Neural cell (in vitro differentiated cells): ENCODE measurements at regions not wholly inside any gene's neighbourhood (a gene's known extent, or its start where the extent isn't known, plus 50 kb on each side); places are given as distances from the start of the nearest gene placed in this dataset.

Experiments used
- H2AFZ ChIP-seq: fragments of 200-600, 300-800 bp; sonication (generic), shearing (Covaris generic); 2 replicates; pipeline ENCODE4 v1.6.0; 2014; ENCODE audit warnings: low read depth, mild to moderate bottlenecking, antibody characterized with exemption, low read length, moderate library complexity
- H3F3A ChIP-seq: fragments of 200-600 bp; shearing (Covaris generic); 2 replicates; pipeline ENCODE4 v1.6.1; 2016; ENCODE audit warnings: mild to moderate bottlenecking, moderate library complexity, mixed read lengths, antibody characterized with exemption, low read length; ENCODE audit not compliant: insufficient read depth, poor library complexity, severe bottlenecking
- H3K27ac ChIP-seq: fragments of 200-600, 300-800 bp; sonication (generic), shearing (Covaris generic); 2 replicates; pipeline ENCODE4 v1.5.1; 2014; ENCODE audit warnings: mild to moderate bottlenecking, low read length, moderate library complexity
- H3K27me3 ChIP-seq: fragments of 300-800, 200-600 bp; sonication (generic), shearing (Covaris generic); 2 replicates; pipeline ENCODE4 v1.6.0; 2014; ENCODE audit warnings: mild to moderate bottlenecking, low read depth, low read length, moderate library complexity; ENCODE audit not compliant: insufficient read depth
- H3K36me3 ChIP-seq: fragments of 300-800, 200-600 bp; sonication (generic), shearing (Covaris generic); 2 replicates; pipeline ENCODE4 v1.5.1; 2014; ENCODE audit warnings: mild to moderate bottlenecking, antibody characterized with exemption, low read length, moderate library complexity; ENCODE audit not compliant: insufficient read depth
- H3K4me2 ChIP-seq: fragments of 300-800, 200-600 bp; sonication (generic), shearing (Covaris generic); 2 replicates; pipeline ENCODE4 v1.6.0; 2014; ENCODE audit warnings: mild to moderate bottlenecking, low read length
- H3K4me3 ChIP-seq: fragments of 300-800, 200-600 bp; sonication (generic), shearing (Covaris generic); 2 replicates; pipeline ENCODE4 v1.5.1; 2014; ENCODE audit warnings: mild to moderate bottlenecking, low read length, moderate library complexity
- H3K79me2 ChIP-seq: fragments of 200-600 bp; shearing (Covaris generic); replicated peaks from 2 replicates; pipeline ENCODE4 v1.6.0; 2014; ENCODE audit warnings: mild to moderate bottlenecking, low read length, moderate library complexity; ENCODE audit not compliant: insufficient read depth
- H3K9ac ChIP-seq: fragments of 300-800, 200-600 bp; sonication (generic), shearing (Covaris generic); 2 replicates; pipeline ENCODE4 v1.6.1; 2016; ENCODE audit warnings: mild to moderate bottlenecking, low read length, mixed read lengths
- H3K9me2 ChIP-seq: fragments of 200-600 bp; shearing (Covaris generic); 2 replicates; pipeline ENCODE4 v1.6.1; 2016; ENCODE audit warnings: mild to moderate bottlenecking, low read length, mixed read lengths; ENCODE audit not compliant: insufficient read depth
- H3K9me3 ChIP-seq: fragments of 200-600, 300-800 bp; sonication (generic), shearing (Covaris generic); 2 replicates; pipeline ENCODE4 v1.6.1; 2016; ENCODE audit warnings: mild to moderate bottlenecking, mixed run types, low read length, moderate library complexity, mixed read lengths
- H4K20me1 ChIP-seq: fragments of 200-600 bp; shearing (Covaris generic); 2 replicates; pipeline ENCODE4 v1.6.1; 2016; ENCODE audit warnings: mild to moderate bottlenecking, mixed run types; ENCODE audit not compliant: insufficient read depth
- CTCF ChIP-seq: fragments of 450-650 bp; IDR thresholded peaks from 2 replicates; pipeline ENCODE4 v1.5.1; 2014; ENCODE audit warnings: antibody characterized with exemption, mild to moderate bottlenecking, moderate library complexity; ENCODE audit not compliant: poor library complexity, severe bottlenecking
- EP300 ChIP-seq: fragments of 450-650 bp; conservative IDR thresholded peaks from 2 replicates; pipeline ENCODE4 v1.6.1; 2014; ENCODE audit warnings: antibody characterized with exemption, mild to moderate bottlenecking, moderate library complexity; ENCODE audit not compliant: poor library complexity, severe bottlenecking
- EZH2 ChIP-seq: fragments of 200-600, 300-800 bp; shearing (Covaris generic), sonication (generic); IDR thresholded peaks from 2 replicates; pipeline ENCODE4 v1.6.1; 2014; ENCODE audit warnings: antibody characterized with exemption, low read length, borderline replicate concordance, mild to moderate bottlenecking; ENCODE audit not compliant: insufficient read depth, poor library complexity, severe bottlenecking
- MXI1 ChIP-seq: fragments of 450-650 bp; conservative IDR thresholded peaks from 2 replicates; pipeline ENCODE4 v1.6.1; 2014; ENCODE audit warnings: antibody characterized with exemption, mild to moderate bottlenecking; ENCODE audit not compliant: poor library complexity, severe bottlenecking
- POLR2AphosphoS5 ChIP-seq: IDR thresholded peaks from 2 replicates; pipeline ENCODE4 v1.6.1; 2012
- RAD21 ChIP-seq: fragments of 450-650 bp; conservative IDR thresholded peaks from 2 replicates; pipeline ENCODE4 v1.6.1; 2014; ENCODE audit warnings: antibody characterized with exemption, mild to moderate bottlenecking, moderate library complexity
- REST ChIP-seq: IDR thresholded peaks from 2 replicates; pipeline ENCODE4 v1.6.1; 2012; ENCODE audit warnings: borderline replicate concordance
- SMC3 ChIP-seq: fragments of 450-650 bp; conservative IDR thresholded peaks from 2 replicates; pipeline ENCODE4 v1.6.1; 2014; ENCODE audit warnings: antibody characterized with exemption, mild to moderate bottlenecking, moderate library complexity; ENCODE audit not compliant: poor library complexity
- TAF1 ChIP-seq: IDR thresholded peaks from 2 replicates; pipeline ENCODE4 v1.6.1; 2012; ENCODE audit warnings: low read depth

GRCh38 chr7:125126376-125126775 lies 196.8 kb upstream of the POT1 start:
- no peak overlapping the region for H3K9ac ChIP-seq
- H3K79me2 ChIP-seq: no peaks in the 10 kb centered on the region
- no peak overlapping the region for H3K4me2 ChIP-seq
- no peaks in the 10 kb centered on the region for H3K9me2 ChIP-seq
- H3K4me3 ChIP-seq: no peak overlapping the region
- H4K20me1 ChIP-seq: no peaks in the 10 kb centered on the region
- TF ChIP-seq MXI1 (no peak), CTCF (no peak), EZH2 (no peak), POLR2AphosphoS5 (no peak), RAD21 (no peak), REST (no peak), SMC3 (no peak), EP300 (no peak), TAF1 (no peak)
- H3K36me3 ChIP-seq: no peaks in the 10 kb centered on the region
- no peaks in the 10 kb centered on the region for H3K27me3 ChIP-seq
- H2AFZ ChIP-seq: no peak overlapping the region
- no peaks in the 10 kb centered on the region for H3F3A ChIP-seq
- no peak overlapping the region for H3K27ac ChIP-seq
- H3K9me3 ChIP-seq: no peaks in the 10 kb centered on the region

- H3K4me2 ChIP-seq: no peak overlapping the region
- H3K27me3 ChIP-seq: no peaks in the 10 kb centered on the region
- TF ChIP-seq SMC3 (no peak), MXI1 (no peak), RAD21 (no peak), POLR2AphosphoS5 (no peak), EP300 (no peak), REST (no peak), CTCF (no peak), TAF1 (no peak), EZH2 (no peak)
- H3K79me2 ChIP-seq: no peaks in the 10 kb centered on the region
- no peaks in the 10 kb centered on the region for H4K20me1 ChIP-seq
- H2AFZ ChIP-seq: no peak overlapping the region
- no peak overlapping the region for H3K27ac ChIP-seq
- no peaks in the 10 kb centered on the region for H3K36me3 ChIP-seq
- no peaks in the 10 kb centered on the region for H3K9me3 ChIP-seq
- H3K4me3 ChIP-seq: no peak overlapping the region
- H3K9me2 ChIP-seq: no peaks in the 10 kb centered on the region
- H3K9ac ChIP-seq: no peak overlapping the region
- no peaks in the 10 kb centered on the region for H3F3A ChIP-seq
These were observed 195.7 kb upstream of the POT1 start for GRCh38 chr7:125125315-125125714.
